Endothelial cell of umbilical vein (primary cell): ENCODE measurements at regions not wholly inside any gene's neighbourhood (a gene's known extent, or its start where the extent isn't known, plus 50 kb on each side); places are given as distances from the start of the nearest gene placed in this dataset.

Experiments
- EZH2 ChIP-seq: IDR thresholded peaks from 2 replicates; pipeline ENCODE4 v1.6.1; 2012; ENCODE audit warnings: borderline replicate concordance, low read depth, mild to moderate bottlenecking, moderate library complexity, low read length, inconsistent platforms; ENCODE audit not compliant: severe bottlenecking
- POLR2A ChIP-seq: IDR thresholded peaks from 2 replicates; pipeline ENCODE4 v1.6.1; 2012; ENCODE audit warnings: low read depth, mild to moderate bottlenecking, control low read depth, low read length
- POLR2AphosphoS5 ChIP-seq: IDR thresholded peaks from 2 replicates; pipeline ENCODE4 v1.6.1; 2012; ENCODE audit warnings: low read depth, mild to moderate bottlenecking, control low read depth, low read length, moderate library complexity; ENCODE audit not compliant: insufficient read depth
- TF ChIP-seq, protein P1 (sequence below), 2 donors: IDR thresholded peaks; 1 replicate in 1 of 2; 2 replicates in 1 of 2; pipeline ENCODE4 v1.5.1; 2011; ENCODE audit warnings: low read length in 2 of 2, mild to moderate bottlenecking in 2 of 2, moderate library complexity in 2 of 2, control low read depth in 1 of 2, inconsistent platforms in 1 of 2, low read depth in 1 of 2; ENCODE audit not compliant: insufficient read depth in 1 of 2; ENCODE audit errors: extremely low read depth in 1 of 2
- TF ChIP-seq, protein P2 (sequence below): IDR thresholded peaks from 2 replicates; pipeline ENCODE4 v1.6.1; 2011; ENCODE audit not compliant: insufficient read depth, insufficient read length

DNA sequence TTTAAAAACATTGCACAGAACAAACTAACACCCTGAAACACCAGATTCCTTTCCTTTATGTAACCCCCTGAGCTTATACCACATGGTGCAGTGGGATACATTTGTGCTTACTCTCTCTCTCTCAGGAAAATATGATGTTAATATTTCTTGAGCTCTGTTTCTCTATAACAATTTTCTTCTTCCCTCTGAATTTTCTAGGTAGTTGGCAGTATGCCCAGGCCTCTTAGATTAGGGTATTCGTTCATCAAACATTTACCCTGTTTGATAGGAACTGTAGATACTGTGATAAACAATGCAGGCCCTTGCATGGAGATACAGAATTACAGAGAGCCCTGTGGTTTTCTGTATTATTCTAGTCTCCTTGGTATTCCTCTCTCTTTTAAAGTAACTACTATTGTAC lies 567.8 kb downstream of the IPMK start:
- TF ChIP-seq POLR2A (no peak), EZH2 (no peak), POLR2AphosphoS5 (no peak)
- TF ChIP-seq, protein P1, sequence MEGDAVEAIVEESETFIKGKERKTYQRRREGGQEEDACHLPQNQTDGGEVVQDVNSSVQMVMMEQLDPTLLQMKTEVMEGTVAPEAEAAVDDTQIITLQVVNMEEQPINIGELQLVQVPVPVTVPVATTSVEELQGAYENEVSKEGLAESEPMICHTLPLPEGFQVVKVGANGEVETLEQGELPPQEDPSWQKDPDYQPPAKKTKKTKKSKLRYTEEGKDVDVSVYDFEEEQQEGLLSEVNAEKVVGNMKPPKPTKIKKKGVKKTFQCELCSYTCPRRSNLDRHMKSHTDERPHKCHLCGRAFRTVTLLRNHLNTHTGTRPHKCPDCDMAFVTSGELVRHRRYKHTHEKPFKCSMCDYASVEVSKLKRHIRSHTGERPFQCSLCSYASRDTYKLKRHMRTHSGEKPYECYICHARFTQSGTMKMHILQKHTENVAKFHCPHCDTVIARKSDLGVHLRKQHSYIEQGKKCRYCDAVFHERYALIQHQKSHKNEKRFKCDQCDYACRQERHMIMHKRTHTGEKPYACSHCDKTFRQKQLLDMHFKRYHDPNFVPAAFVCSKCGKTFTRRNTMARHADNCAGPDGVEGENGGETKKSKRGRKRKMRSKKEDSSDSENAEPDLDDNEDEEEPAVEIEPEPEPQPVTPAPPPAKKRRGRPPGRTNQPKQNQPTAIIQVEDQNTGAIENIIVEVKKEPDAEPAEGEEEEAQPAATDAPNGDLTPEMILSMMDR (IDR thresholded peaks at IDR 0.05; ENCODE audit: extremely low read depth in 1 of 2, insufficient read depth in 1 of 2, low read depth in 1 of 2, low read length in 2 of 2), result no peak
- TF ChIP-seq, protein P2, sequence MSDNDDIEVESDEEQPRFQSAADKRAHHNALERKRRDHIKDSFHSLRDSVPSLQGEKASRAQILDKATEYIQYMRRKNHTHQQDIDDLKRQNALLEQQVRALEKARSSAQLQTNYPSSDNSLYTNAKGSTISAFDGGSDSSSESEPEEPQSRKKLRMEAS, result no peak
